ENCODE measurements at regions not wholly inside any gene's neighbourhood (a gene's known extent, or its start where the extent isn't known, plus 50 kb on each side); places are given as distances from the start of the nearest gene placed in this dataset.

DNA sequence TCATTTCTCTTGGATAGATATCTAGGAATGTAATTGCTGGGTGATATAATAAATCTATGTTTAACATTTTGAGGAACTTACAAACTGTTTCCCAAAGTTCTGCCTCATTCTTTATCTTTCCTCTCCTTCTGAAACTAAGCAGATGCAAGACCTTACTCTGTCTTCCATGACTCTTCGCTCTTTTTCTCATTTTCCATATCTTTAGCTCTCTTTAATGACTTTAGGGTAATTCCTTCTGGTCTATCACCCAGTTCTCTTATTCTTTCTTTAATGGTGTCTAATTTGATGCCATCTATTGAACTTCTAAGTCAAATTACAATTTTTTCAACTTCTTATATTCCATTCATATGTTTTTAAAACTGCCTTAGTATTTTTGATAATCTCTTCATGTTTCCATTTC is 316.6 kb downstream of the POU4F1 start:
- H4K20me1 ChIP-seq (ENCODE audit: insufficient read depth, poor library complexity, severe bottlenecking): no peaks in the 10 kb centered on the region

DNA sequence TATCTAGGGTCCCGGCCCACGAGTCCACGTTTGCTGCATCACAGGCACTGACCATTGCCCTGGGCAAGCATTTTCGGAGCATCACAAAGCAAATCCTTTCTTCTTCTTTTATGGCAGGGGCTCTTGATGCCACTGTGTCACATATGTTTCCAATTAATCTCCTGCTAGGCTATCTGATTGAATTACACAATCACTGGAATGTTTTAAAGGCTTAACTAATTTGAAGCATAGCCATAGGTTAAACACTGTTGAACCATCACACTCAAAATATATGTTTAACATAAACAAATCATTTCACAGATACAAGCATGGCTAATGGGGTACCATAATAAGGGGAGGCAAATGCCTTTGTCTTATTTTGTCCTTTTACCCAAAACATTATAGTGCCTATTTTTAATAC is 338.3 kb downstream of the POU4F1 start:
- no peak for TF ChIP-seq EZH2 (IDR thresholded peaks at IDR 0.05; ENCODE audit: borderline replicate concordance)
- no peak for TF ChIP-seq CTCF (IDR thresholded peaks at IDR 0.05; ENCODE audit: poor library complexity)
- no peak for TF ChIP-seq EZH2phosphoT487 (IDR thresholded peaks at IDR 0.05; ENCODE audit: low read depth, severe bottlenecking, unreplicated experiment)
- no peak overlapping the region for H2AFZ ChIP-seq
- H3K9me3 ChIP-seq (ENCODE audit: low read depth): no peaks in the 10 kb centered on the region
- no peaks in the 10 kb centered on the region for H4K20me1 ChIP-seq (ENCODE audit: insufficient read depth, poor library complexity, severe bottlenecking)
- no peaks in the 10 kb centered on the region for H3K36me3 ChIP-seq (replicated peaks; ENCODE audit: insufficient read depth, low read depth)
- H3K27ac ChIP-seq: no peak overlapping the region
- no peak overlapping the region for H3K4me2 ChIP-seq
- H3K4me1 ChIP-seq (ENCODE audit: insufficient read depth): no peaks in the 10 kb centered on the region
- no peaks in the 10 kb centered on the region for H3K79me2 ChIP-seq
- DNase-seq (ENCODE audit: low spot score): no peak
- no peak overlapping the region for H3K4me3 ChIP-seq
- no peaks in the 10 kb centered on the region for H3K9me2 ChIP-seq (replicated peaks; ENCODE audit: insufficient read depth)
- H3K27me3 ChIP-seq: no peaks in the 10 kb centered on the region
- WGBS (ENCODE audit: low lambda C conversion rate, missing lambda C conversion rate): 42% methylated on average over 4 of the region's 4 CpGs

More for the DNA sequence above, 316.6 kb downstream of the POU4F1 start:
- TF ChIP-seq EZH2phosphoT487 (IDR thresholded peaks at IDR 0.05; ENCODE audit: low read depth, severe bottlenecking, unreplicated experiment) (no peak), CTCF (IDR thresholded peaks at IDR 0.05; ENCODE audit: poor library complexity) (no peak), EZH2 (IDR thresholded peaks at IDR 0.05; ENCODE audit: borderline replicate concordance) (no peak)
- H3K9me2 ChIP-seq (replicated peaks; ENCODE audit: insufficient read depth): no peaks in the 10 kb centered on the region
- no peaks in the 10 kb centered on the region for H3K9me3 ChIP-seq (ENCODE audit: low read depth)
- H3K27me3 ChIP-seq: no peaks in the 10 kb centered on the region
- no peak overlapping the region for H3K4me2 ChIP-seq
- no peak overlapping the region for H2AFZ ChIP-seq
- no peak overlapping the region for H3K27ac ChIP-seq
- H3K4me3 ChIP-seq: no peak overlapping the region
- WGBS (ENCODE audit: low lambda C conversion rate, missing lambda C conversion rate): 50% methylated on average over 1 of the region's 1 CpG
- no peak for DNase-seq (ENCODE audit: low spot score)
- H3K36me3 ChIP-seq (replicated peaks; ENCODE audit: insufficient read depth, low read depth): no peaks in the 10 kb centered on the region
- no peaks in the 10 kb centered on the region for H3K79me2 ChIP-seq
- H3K4me1 ChIP-seq (ENCODE audit: insufficient read depth): no peaks in the 10 kb centered on the region

DNA sequence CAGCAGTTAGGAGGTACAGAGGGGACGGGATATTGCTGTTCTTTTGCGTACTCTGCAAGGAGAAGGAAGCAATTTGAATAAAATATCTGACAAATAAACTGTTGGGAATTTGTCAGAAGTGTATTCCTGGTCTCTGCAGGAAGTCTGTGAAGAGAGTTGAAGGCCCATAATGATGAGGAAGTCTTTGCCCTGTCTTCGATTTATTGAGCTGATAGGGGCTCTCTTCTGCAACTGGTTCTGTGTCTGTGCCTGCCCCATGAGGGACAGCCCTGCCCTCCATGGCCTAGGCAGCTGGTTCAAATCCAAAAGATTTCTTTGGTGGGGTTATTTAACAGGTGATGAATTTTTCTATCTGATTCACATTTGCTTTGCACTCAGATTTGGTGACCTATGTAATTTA is 339.7 kb upstream of the EDNRB start:
- 68% methylated on average over 3 of the region's 3 CpGs for WGBS (ENCODE audit: low lambda C conversion rate, missing lambda C conversion rate)
- Histone ChIP-seq H3K4me3 (no peak overlapping the region), H3K4me2 (no peak overlapping the region), H3K9me3 (ENCODE audit: low read depth) (no peaks in the 10 kb centered on the region), H3K36me3 (replicated peaks; ENCODE audit: insufficient read depth, low read depth) (no peaks in the 10 kb centered on the region), H3K27me3 (no peaks in the 10 kb centered on the region), H3K79me2 (no peaks in the 10 kb centered on the region), H3K27ac (no peak overlapping the region), H3K9me2 (replicated peaks; ENCODE audit: insufficient read depth) (no peaks in the 10 kb centered on the region), H2AFZ (no peak overlapping the region), H4K20me1 (ENCODE audit: insufficient read depth, poor library complexity, severe bottlenecking) (no peaks in the 10 kb centered on the region), H3K4me1 (ENCODE audit: insufficient read depth) (no peaks in the 10 kb centered on the region)
- TF ChIP-seq CTCF (IDR thresholded peaks at IDR 0.05; ENCODE audit: poor library complexity) (no peak), EZH2 (IDR thresholded peaks at IDR 0.05; ENCODE audit: borderline replicate concordance) (no peak), EZH2phosphoT487 (IDR thresholded peaks at IDR 0.05; ENCODE audit: low read depth, severe bottlenecking, unreplicated experiment) (no peak)
- DNase-seq (ENCODE audit: low spot score): no peak

DNA sequence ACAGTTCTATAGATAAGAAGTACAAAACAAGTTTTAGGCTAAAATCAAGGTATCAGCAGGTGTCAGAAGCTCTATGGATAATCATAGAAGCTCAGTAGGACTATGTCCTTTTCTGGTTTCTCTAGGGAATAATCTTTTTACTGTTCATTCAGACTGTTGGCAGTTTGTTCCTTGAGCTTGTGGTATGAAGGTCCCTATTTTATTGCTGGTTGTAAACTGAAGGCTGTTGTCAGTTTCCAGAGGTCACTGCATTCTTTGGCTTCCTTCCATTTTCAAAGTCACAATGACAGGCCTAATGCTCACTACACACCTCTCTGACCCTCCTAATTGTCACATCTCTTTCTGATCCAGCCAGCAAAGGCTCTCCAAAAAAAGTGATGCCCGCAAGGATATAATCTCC is 337.9 kb upstream of the EDNRB start:
- TF ChIP-seq CTCF (IDR thresholded peaks at IDR 0.05; ENCODE audit: poor library complexity) (no peak), EZH2 (IDR thresholded peaks at IDR 0.05; ENCODE audit: borderline replicate concordance) (no peak), EZH2phosphoT487 (IDR thresholded peaks at IDR 0.05; ENCODE audit: low read depth, severe bottlenecking, unreplicated experiment) (no peak)
- no peaks in the 10 kb centered on the region for H3K27me3 ChIP-seq
- H2AFZ ChIP-seq: no peak overlapping the region
- H3K4me2 ChIP-seq: no peak overlapping the region
- 88% methylated on average over 1 of the region's 1 CpG for WGBS (ENCODE audit: low lambda C conversion rate, missing lambda C conversion rate)
- no peaks in the 10 kb centered on the region for H3K9me3 ChIP-seq (ENCODE audit: low read depth)
- H3K9me2 ChIP-seq (replicated peaks; ENCODE audit: insufficient read depth): no peaks in the 10 kb centered on the region
- H4K20me1 ChIP-seq (ENCODE audit: insufficient read depth, poor library complexity, severe bottlenecking): no peaks in the 10 kb centered on the region
- no peaks in the 10 kb centered on the region for H3K4me1 ChIP-seq (ENCODE audit: insufficient read depth)
- no peak overlapping the region for H3K27ac ChIP-seq
- H3K79me2 ChIP-seq: no peaks in the 10 kb centered on the region
- no peaks in the 10 kb centered on the region for H3K36me3 ChIP-seq (replicated peaks; ENCODE audit: insufficient read depth, low read depth)
- DNase-seq (ENCODE audit: low spot score): peak; percentile 15
- H3K4me3 ChIP-seq: no peak overlapping the region

Data from hepatocyte (in vitro differentiated cells).